GM19395 (cell line): ENCODE measurements at regions not wholly inside any gene's neighbourhood (a gene's known extent, or its start where the extent isn't known, plus 50 kb on each side); places are given as distances from the start of the nearest gene placed in this dataset.
A peak's percentile ranks its signal among the peaks of the same experiment; 100 is the strongest.

Experiments used
- ATAC-seq: cut with Tn5 transposase; IDR thresholded peaks from one replicate; pipeline ENCODE4 v1.9.1; 2021; ENCODE audit warnings: mild to moderate bottlenecking, moderate library complexity; ENCODE audit not compliant: unreplicated experiment

GRCh38 chr1:61627365-61627764 lies 97.6 kb downstream of the TM2D1 start:
- no peak for ATAC-seq

GRCh38 chr1:61626816-61627215 lies 98.1 kb downstream of the TM2D1 start:
- ATAC-seq: no peak

GRCh38 chr1:61623852-61624251 lies 101.1 kb downstream of the TM2D1 start:
- no peak for ATAC-seq

- no peak for ATAC-seq
Observed at GRCh38 chr1:61620536-61620935, 104.4 kb downstream of the TM2D1 start.

GRCh38 chr1:61618755-61619154 lies 106.2 kb downstream of the TM2D1 start:
- no peak for ATAC-seq

GRCh38 chr1:61618193-61618592 lies 106.7 kb downstream of the TM2D1 start:
- ATAC-seq: no peak

- ATAC-seq: no peak
Observed at GRCh38 chr1:61616830-61617229, 108.1 kb downstream of the TM2D1 start.

- no peak for ATAC-seq
Observed at GRCh38 chr1:61612602-61613001, 112.3 kb downstream of the TM2D1 start.

GRCh38 chr1:61609040-61609439 lies 115.9 kb downstream of the TM2D1 start:
- ATAC-seq: no peak

GRCh38 chr1:61607448-61607847 lies 117.5 kb downstream of the TM2D1 start:
- no peak for ATAC-seq

- ATAC-seq: no peak
Observed at GRCh38 chr1:61606448-61607312, 118.3 kb downstream of the TM2D1 start.

GRCh38 chr1:61605607-61606321 lies 119.2 kb downstream of the TM2D1 start:
- ATAC-seq: no peak

- ATAC-seq: no peak
Observed at GRCh38 chr1:61604684-61605083, 120.3 kb downstream of the TM2D1 start.

GRCh38 chr1:61604261-61604660 lies 120.7 kb downstream of the TM2D1 start:
- ATAC-seq: no peak

- ATAC-seq: no peak
Observed at GRCh38 chr1:61602663-61603062, 122.3 kb downstream of the TM2D1 start.

GRCh38 chr1:61597601-61598000 lies 127.3 kb downstream of the TM2D1 start:
- ATAC-seq: no peak

- no peak for ATAC-seq
Observed at GRCh38 chr1:61593331-61593730, 131.6 kb downstream of the TM2D1 start.

GRCh38 chr1:61591351-61591750 lies 133.6 kb downstream of the TM2D1 start:
- no peak for ATAC-seq

- ATAC-seq: peak; percentile 93
Observed at GRCh38 chr1:61588736-61589672, 135.9 kb downstream of the TM2D1 start.

- no peak for ATAC-seq
Observed at GRCh38 chr1:61585714-61586113, 139.2 kb downstream of the TM2D1 start.

- no peak for ATAC-seq
Observed at GRCh38 chr1:61583703-61584102, 141.2 kb downstream of the TM2D1 start.
